ENCODE measurements at regions not wholly inside any gene's neighbourhood (a gene's known extent, or its start where the extent isn't known, plus 50 kb on each side); places are given as distances from the start of the nearest gene placed in this dataset.

- H3K4me3 ChIP-seq (ENCODE audit: low read depth in 1 of 2, low read length in 1 of 2), result no peak overlapping the region
- no peaks in the 10 kb centered on the region for H3K9me3 ChIP-seq
- TF ChIP-seq CTCF (IDR thresholded peaks at IDR 0.05), result no peak
- H3K4me1 ChIP-seq (ENCODE audit: control insufficient read depth in 1 of 2, insufficient read depth in 1 of 2, low read depth in 1 of 2, low read length in 1 of 2), result no peaks in the 10 kb centered on the region
- no peak overlapping the region for H3K27ac ChIP-seq
- H3K36me3 ChIP-seq, result no peaks in the 10 kb centered on the region
- H3K27me3 ChIP-seq, result no peaks in the 10 kb centered on the region
Observed at GRCh38 chr13:103142151-103142550, 75.9 kb upstream of the SLC10A2 start.

- H3K4me3 ChIP-seq (ENCODE audit: low read depth in 1 of 2, low read length in 1 of 2), result no peak overlapping the region
- no peaks in the 10 kb centered on the region for H3K4me1 ChIP-seq (ENCODE audit: control insufficient read depth in 1 of 2, insufficient read depth in 1 of 2, low read depth in 1 of 2, low read length in 1 of 2)
- H3K27me3 ChIP-seq, result no peaks in the 10 kb centered on the region
- no peak for TF ChIP-seq CTCF (IDR thresholded peaks at IDR 0.05)
- no peaks in the 10 kb centered on the region for H3K36me3 ChIP-seq
- H3K27ac ChIP-seq, result no peak overlapping the region
- no peaks in the 10 kb centered on the region for H3K9me3 ChIP-seq
Observed at GRCh38 chr13:103140001-103140671, 73.9 kb upstream of the SLC10A2 start.

- no peaks in the 10 kb centered on the region for H3K9me3 ChIP-seq
- H3K4me3 ChIP-seq (ENCODE audit: low read depth in 1 of 2, low read length in 1 of 2), result no peak overlapping the region
- H3K27me3 ChIP-seq, result no peaks in the 10 kb centered on the region
- H3K4me1 ChIP-seq (ENCODE audit: control insufficient read depth in 1 of 2, insufficient read depth in 1 of 2, low read depth in 1 of 2, low read length in 1 of 2), result no peaks in the 10 kb centered on the region
- H3K27ac ChIP-seq, result no peak overlapping the region
- no peaks in the 10 kb centered on the region for H3K36me3 ChIP-seq
- TF ChIP-seq CTCF (IDR thresholded peaks at IDR 0.05), result no peak
Observed at GRCh38 chr13:103134271-103134670, 68.1 kb upstream of the SLC10A2 start.

GRCh38 chr13:103133556-103133955 lies 67.3 kb upstream of the SLC10A2 start:
- Histone ChIP-seq H3K27me3 (no peaks in the 10 kb centered on the region), H3K36me3 (no peaks in the 10 kb centered on the region)

GRCh38 chr13:103130681-103131210 lies 64.5 kb upstream of the SLC10A2 start:
- Histone ChIP-seq H3K27me3 (no peaks in the 10 kb centered on the region), H3K4me3 (ENCODE audit: low read depth in 1 of 2, low read length in 1 of 2) (no peak overlapping the region), H3K4me1 (ENCODE audit: control insufficient read depth in 1 of 2, insufficient read depth in 1 of 2, low read depth in 1 of 2, low read length in 1 of 2) (no peaks in the 10 kb centered on the region), H3K36me3 (no peaks in the 10 kb centered on the region), H3K9me3 (no peaks in the 10 kb centered on the region), H3K27ac (no peak overlapping the region)
- no peak for TF ChIP-seq CTCF (IDR thresholded peaks at IDR 0.05)

More at GRCh38 chr13:103133556-103133955, 67.3 kb upstream of the SLC10A2 start:
- no peak overlapping the region for H3K4me3 ChIP-seq (ENCODE audit: low read depth in 1 of 2, low read length in 1 of 2)
- no peak for TF ChIP-seq CTCF (IDR thresholded peaks at IDR 0.05)
- no peaks in the 10 kb centered on the region for H3K9me3 ChIP-seq
- H3K27ac ChIP-seq, result no peak overlapping the region
- H3K4me1 ChIP-seq (ENCODE audit: control insufficient read depth in 1 of 2, insufficient read depth in 1 of 2, low read depth in 1 of 2, low read length in 1 of 2), result no peaks in the 10 kb centered on the region

Data from neutrophil (primary cell).